ENCODE measurements at regions not wholly inside any gene's neighbourhood (a gene's known extent, or its start where the extent isn't known, plus 50 kb on each side); places are given as distances from the start of the nearest gene placed in this dataset.

GRCh38 chr20:53695797-53696527 lies 102.3 kb upstream of the ZNF217 start:
- DNase-seq (ENCODE audit: low read depth, low spot score): no peak

- DNase-seq (ENCODE audit: low read depth, low spot score): no peak
These were observed 99.7 kb upstream of the ZNF217 start for GRCh38 chr20:53693262-53693871.

GRCh38 chr20:53692465-53693067 lies 98.9 kb upstream of the ZNF217 start:
- DNase-seq (ENCODE audit: low read depth, low spot score): no peak

- DNase-seq (ENCODE audit: low read depth, low spot score): no peak
These were observed 98.2 kb upstream of the ZNF217 start for GRCh38 chr20:53691811-53692192.

GRCh38 chr20:53691060-53691810 lies 97.6 kb upstream of the ZNF217 start:
- DNase-seq (ENCODE audit: low read depth, low spot score): no peak

GRCh38 chr20:53688085-53688484 lies 94.4 kb upstream of the ZNF217 start:
- no peak for DNase-seq (ENCODE audit: low read depth, low spot score)

GRCh38 chr20:53685070-53685595 lies 91.5 kb upstream of the ZNF217 start:
- no peak for DNase-seq (ENCODE audit: low read depth, low spot score)

- no peak for DNase-seq (ENCODE audit: low read depth, low spot score)
These were observed 89.9 kb upstream of the ZNF217 start for GRCh38 chr20:53683506-53683905.

GRCh38 chr20:53681352-53682212 lies 87.9 kb upstream of the ZNF217 start:
- no peak for DNase-seq (ENCODE audit: low read depth, low spot score)

- no peak for DNase-seq (ENCODE audit: low read depth, low spot score)
These were observed 86.1 kb upstream of the ZNF217 start for GRCh38 chr20:53679597-53680309.

- DNase-seq (ENCODE audit: low read depth, low spot score): no peak
These were observed 85.5 kb upstream of the ZNF217 start for GRCh38 chr20:53678990-53679596.

- DNase-seq (ENCODE audit: low read depth, low spot score): no peak
These were observed 84.8 kb upstream of the ZNF217 start for GRCh38 chr20:53678315-53678989.

GRCh38 chr20:53677447-53678314 lies 84.0 kb upstream of the ZNF217 start:
- DNase-seq (ENCODE audit: low read depth, low spot score): no peak

- DNase-seq (ENCODE audit: low read depth, low spot score): no peak
These were observed 83.3 kb upstream of the ZNF217 start for GRCh38 chr20:53676987-53677386.

GRCh38 chr20:53676519-53676822 lies 82.8 kb upstream of the ZNF217 start:
- no peak for DNase-seq (ENCODE audit: low read depth, low spot score)

- DNase-seq (ENCODE audit: low read depth, low spot score): no peak
These were observed 79.0 kb upstream of the ZNF217 start for GRCh38 chr20:53672484-53673129.

- no peak for DNase-seq (ENCODE audit: low read depth, low spot score)
These were observed 77.7 kb upstream of the ZNF217 start for GRCh38 chr20:53671370-53671769.

All from brain pericyte (primary cell).